A673 (cell line): ENCODE measurements at regions not wholly inside any gene's neighbourhood (a gene's known extent, or its start where the extent isn't known, plus 50 kb on each side); places are given as distances from the start of the nearest gene placed in this dataset.

Source experiments
- BruUV-seq: library from RNA; stranded (reverse); fragments of 400-500 nt; replicated peaks from 2 replicates; lab custom pipeline; 2021; lab: Mats Ljungman, UMichigan
- CTCF ChIA-PET: fragments of 300-600 bp; sonication (Branson Sonifier 250); formaldehyde crosslinking; loops from one replicate; lab custom pipeline; 2022; ENCODE audit warnings: antibody characterized with exemption; lab: Charles Lee
- POLR2A ChIA-PET: fragments of 300-600 bp; sonication (Branson Sonifier 250); formaldehyde crosslinking; loops from one replicate; lab custom pipeline; 2022; ENCODE audit warnings: antibody characterized with exemption; ENCODE audit not compliant: low non-redundant PET; lab: Charles Lee
- DNase-seq: peaks from one replicate; pipeline ENCODE4 v3.0.0-alpha.2; 2015; ENCODE audit warnings: low spot score
- H3K27ac ChIP-seq: fragments of 200-600 bp; sonication (generic); 2 replicates; pipeline ENCODE4 v1.5.1; 2016; ENCODE audit warnings: mixed run types, low read depth, mild to moderate bottlenecking, mixed read lengths, antibody characterized with exemption, low read length; ENCODE audit not compliant: poor library complexity, severe bottlenecking
- H3K27me3 ChIP-seq: fragments of 200-600 bp; sonication (generic); replicated peaks from 2 replicates; pipeline ENCODE4 v1.6.1; 2017; ENCODE audit warnings: mixed run types, low read depth, mild to moderate bottlenecking, mixed read lengths, antibody characterized with exemption, low read length; ENCODE audit not compliant: insufficient read depth, poor library complexity
- H3K36me3 ChIP-seq: fragments of 200-600 bp; sonication (generic); 2 replicates; pipeline ENCODE4 v1.6.1; 2016; ENCODE audit warnings: mixed run types, mild to moderate bottlenecking, mixed read lengths, antibody characterized with exemption, low read length; ENCODE audit not compliant: insufficient read depth, poor library complexity, severe bottlenecking
- H3K4me1 ChIP-seq: fragments of 200-600 bp; sonication (generic); 2 replicates; pipeline ENCODE4 v1.6.1; 2017; ENCODE audit warnings: mixed run types, mild to moderate bottlenecking, mixed read lengths, antibody characterized with exemption, low read length; ENCODE audit not compliant: insufficient read depth, poor library complexity, severe bottlenecking
- H3K4me3 ChIP-seq: fragments of 200-600 bp; sonication (generic); 2 replicates; pipeline ENCODE4 v1.5.1; 2016; ENCODE audit warnings: low read depth, mixed run types, mild to moderate bottlenecking, mixed read lengths, low read length; ENCODE audit not compliant: poor library complexity, severe bottlenecking
- H3K9me3 ChIP-seq: fragments of 200-600 bp; sonication (generic); 2 replicates; pipeline ENCODE4 v1.6.1; 2016; ENCODE audit warnings: mixed run types, low read depth, mild to moderate bottlenecking, mixed read lengths, antibody characterized with exemption, low read length; ENCODE audit not compliant: poor library complexity, severe bottlenecking
- EZH2 ChIP-seq: fragments of 200-600 bp; sonication (generic); IDR thresholded peaks from 2 replicates; pipeline ENCODE4 v1.6.1; 2017; ENCODE audit warnings: borderline replicate concordance, low read depth, mild to moderate bottlenecking, mixed read lengths, antibody characterized with exemption, low read length; ENCODE audit not compliant: poor library complexity, severe bottlenecking
- intact Hi-C: fragments of 100-400 bp; cut with micrococcal nuclease; formaldehyde crosslinking; loops from one replicate; pipeline ENCODE4 v1.10.0; 2022; ENCODE audit not compliant: unreplicated experiment
- TF ChIP-seq, protein P1 (sequence below): fragments of 300-800, 200-600 bp; sonication (generic); conservative IDR thresholded peaks from 2 replicates; pipeline ENCODE4 v1.5.1; 2017; ENCODE audit warnings: low read depth, mild to moderate bottlenecking, antibody characterized with exemption, low read length, moderate library complexity, mixed read lengths

DNA sequence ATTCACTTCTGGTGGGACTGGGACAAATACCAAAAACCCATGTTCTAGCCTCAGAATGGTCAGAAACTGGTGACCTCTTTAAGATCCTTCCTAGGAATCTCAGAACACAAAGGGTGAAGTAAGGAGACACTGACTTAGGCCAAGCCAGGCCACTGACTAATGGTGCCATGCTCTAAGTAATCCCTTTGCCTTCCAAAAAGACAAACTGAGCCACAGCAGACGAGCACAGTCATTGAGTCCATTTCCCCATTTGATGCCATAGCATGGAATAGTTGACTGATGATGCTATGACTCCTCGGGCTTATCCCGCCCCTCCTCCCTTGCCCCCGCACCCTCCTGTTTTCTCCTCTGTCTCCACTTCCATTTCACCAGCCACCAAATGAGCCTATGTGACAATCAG is 145.8 kb upstream of the ZNF648 start:
- Histone ChIP-seq H3K4me3 (no peak overlapping the region), H3K4me1 (no peaks in the 10 kb centered on the region), H3K36me3 (no peaks in the 10 kb centered on the region), H3K27me3 (peaks cover 11% of the 10 kb centered on the region), H3K27ac (no peak overlapping the region), H3K9me3 (no peaks in the 10 kb centered on the region)
- no peak for DNase-seq
- ChIA-PET POLR2A (no interaction called here), CTCF (no interaction called here)
- BruUV-seq = no TSS peak
- TF ChIP-seq, protein P1, sequence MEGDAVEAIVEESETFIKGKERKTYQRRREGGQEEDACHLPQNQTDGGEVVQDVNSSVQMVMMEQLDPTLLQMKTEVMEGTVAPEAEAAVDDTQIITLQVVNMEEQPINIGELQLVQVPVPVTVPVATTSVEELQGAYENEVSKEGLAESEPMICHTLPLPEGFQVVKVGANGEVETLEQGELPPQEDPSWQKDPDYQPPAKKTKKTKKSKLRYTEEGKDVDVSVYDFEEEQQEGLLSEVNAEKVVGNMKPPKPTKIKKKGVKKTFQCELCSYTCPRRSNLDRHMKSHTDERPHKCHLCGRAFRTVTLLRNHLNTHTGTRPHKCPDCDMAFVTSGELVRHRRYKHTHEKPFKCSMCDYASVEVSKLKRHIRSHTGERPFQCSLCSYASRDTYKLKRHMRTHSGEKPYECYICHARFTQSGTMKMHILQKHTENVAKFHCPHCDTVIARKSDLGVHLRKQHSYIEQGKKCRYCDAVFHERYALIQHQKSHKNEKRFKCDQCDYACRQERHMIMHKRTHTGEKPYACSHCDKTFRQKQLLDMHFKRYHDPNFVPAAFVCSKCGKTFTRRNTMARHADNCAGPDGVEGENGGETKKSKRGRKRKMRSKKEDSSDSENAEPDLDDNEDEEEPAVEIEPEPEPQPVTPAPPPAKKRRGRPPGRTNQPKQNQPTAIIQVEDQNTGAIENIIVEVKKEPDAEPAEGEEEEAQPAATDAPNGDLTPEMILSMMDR = no peak
- TF ChIP-seq EZH2 = no peak
- intact Hi-C loops = no loop called here

DNA sequence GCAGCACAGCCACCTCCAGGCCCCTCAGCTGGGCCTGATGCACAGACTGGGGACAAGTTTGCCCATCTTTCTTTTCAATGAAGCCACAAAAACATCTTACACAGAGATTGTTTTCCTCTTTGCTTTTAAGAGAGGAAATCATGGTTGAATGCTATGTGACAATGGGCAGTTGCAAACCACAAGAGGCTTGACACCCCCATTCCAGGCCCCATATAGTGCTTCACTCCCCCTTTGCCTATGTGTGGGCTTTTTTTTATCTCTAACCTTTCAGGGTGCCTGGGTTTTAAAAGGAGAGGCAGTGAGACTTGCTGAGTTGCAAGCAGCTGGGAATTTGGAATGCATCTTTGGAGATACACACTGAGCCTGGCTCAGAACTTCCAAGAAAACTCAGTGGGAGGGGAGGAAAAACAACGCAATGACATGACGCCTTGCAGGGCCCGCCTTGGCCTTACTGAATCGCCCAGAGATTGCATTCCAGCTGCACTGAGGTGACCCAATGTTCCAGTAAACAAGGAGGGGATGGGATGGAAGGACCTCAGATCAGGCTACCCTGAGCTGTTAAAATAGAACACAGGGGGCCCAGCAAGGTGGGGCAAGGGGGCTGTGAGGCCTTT is 145.2 kb upstream of the ZNF648 start:
- ChIA-PET POLR2A (no interaction called here), CTCF (no interaction called here)
- Histone ChIP-seq H3K9me3 (no peaks in the 10 kb centered on the region), H3K27ac (no peak overlapping the region), H3K36me3 (no peaks in the 10 kb centered on the region), H3K4me1 (no peaks in the 10 kb centered on the region), H3K27me3 (peaks cover 11% of the 10 kb centered on the region), H3K4me3 (no peak overlapping the region)
- no TSS peak for BruUV-seq
- TF ChIP-seq EZH2 = no peak
- TF ChIP-seq, protein P1 = no peak
- intact Hi-C loops = no loop called here
- DNase-seq = no peak

DNA sequence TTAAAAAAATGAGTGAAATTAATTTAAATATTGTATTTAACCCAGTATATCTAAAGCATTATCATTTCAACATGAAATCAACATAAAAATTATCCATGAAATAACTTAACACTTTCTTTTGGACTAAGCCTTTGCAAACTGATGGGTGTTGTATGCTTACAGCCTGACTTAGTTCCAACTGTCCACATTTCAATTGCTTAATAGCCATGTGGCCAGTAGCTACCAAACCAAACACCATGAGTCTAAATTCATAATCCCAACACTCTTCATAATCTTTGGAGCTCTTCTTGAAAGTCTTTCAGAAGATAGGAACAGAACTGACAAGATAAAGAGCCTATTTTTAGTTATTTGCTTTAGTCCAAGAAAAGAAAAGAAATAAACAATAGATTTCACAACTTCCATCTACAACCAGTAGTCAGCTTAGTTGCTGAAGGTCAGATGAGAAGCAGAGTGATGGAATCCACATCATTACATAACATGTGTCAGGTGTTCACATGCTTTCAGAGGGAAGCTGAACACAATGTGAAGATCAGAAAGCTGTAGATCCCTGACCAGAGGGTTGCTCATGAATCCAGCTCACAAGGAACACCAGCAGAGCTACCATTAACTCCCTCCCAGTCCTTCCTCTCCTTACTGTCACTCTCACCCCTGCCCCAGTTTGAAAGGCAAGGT is 144.0 kb upstream of the ZNF648 start:
- H3K4me1 ChIP-seq = no peaks in the 10 kb centered on the region
- no peaks in the 10 kb centered on the region for H3K9me3 ChIP-seq
- BruUV-seq = no TSS peak
- peaks cover 10% of the 10 kb centered on the region for H3K27me3 ChIP-seq
- H3K27ac ChIP-seq = no peak overlapping the region
- POLR2A ChIA-PET = no interaction called here
- no peak overlapping the region for H3K4me3 ChIP-seq
- intact Hi-C loops = no loop called here
- TF ChIP-seq, protein P1 = no peak
- no peaks in the 10 kb centered on the region for H3K36me3 ChIP-seq
- CTCF ChIA-PET = no interaction called here
- DNase-seq = no peak
